ENCODE measurements at regions not wholly inside any gene's neighbourhood (a gene's known extent, or its start where the extent isn't known, plus 50 kb on each side); places are given as distances from the start of the nearest gene placed in this dataset.

GRCh38 chr7:136053689-136054485 is 76.7 kb upstream of the MTPN start:
- Histone ChIP-seq H3K23me2 (ENCODE audit: low read depth, low read length) (no peaks in the 10 kb centered on the region), H3K9me3 (ENCODE audit: insufficient read depth in 2 of 2, low read depth in 1 of 2, low read length in 1 of 2) (peaks cover 0 to 5% of the 10 kb centered on the region in 2 experiments; a peak in 1 of 4 replicates), H3K4me3 (ENCODE audit: extremely low read depth in 1 of 4, insufficient read depth in 2 of 4, low read depth in 3 of 4, low read length in 4 of 4) (no peak overlapping the region), H2BK12ac (ENCODE audit: low read depth, low read length) (no peak overlapping the region), H3K27ac (ENCODE audit: low read depth, low read length) (no peak overlapping the region), H2BK5ac (ENCODE audit: low read depth, low read length) (no peak overlapping the region), H3K4me2 (ENCODE audit: insufficient read depth in 1 of 2, low read depth in 2 of 2, low read length in 2 of 2) (no peak overlapping the region), H4K8ac (ENCODE audit: extremely low read depth, insufficient read depth, low read length) (no peak overlapping the region), H3K9ac (replicated peaks in 1 of 4; ENCODE audit: extremely low read depth in 1 of 4, low read depth in 3 of 4, low read length in 3 of 4) (no peak overlapping the region), H2AFZ (ENCODE audit: low read length) (no peak overlapping the region), H3K79me2 (ENCODE audit: control insufficient read depth in 1 of 2, insufficient read depth in 2 of 2, low read length in 2 of 2) (no peaks in the 10 kb centered on the region), H3K4ac (replicated peaks; ENCODE audit: insufficient read length, low read depth, low read length) (no peak overlapping the region), H4K5ac (ENCODE audit: insufficient read length, low read depth, low read length) (no peak overlapping the region), H2BK20ac (ENCODE audit: low read length) (no peak overlapping the region), H4K20me1 (replicated peaks in 1 of 2; ENCODE audit: control insufficient read depth in 1 of 2, insufficient read depth in 2 of 2, low read length in 2 of 2) (no peaks in the 10 kb centered on the region), H3K27me3 (replicated peaks in 1 of 4; ENCODE audit: control insufficient read depth in 3 of 4, extremely low read depth in 1 of 4, insufficient read depth in 3 of 4, low read length in 3 of 4) (no peaks in the 10 kb centered on the region), H2AK5ac (ENCODE audit: low read depth, low read length) (no peak overlapping the region), H3K79me1 (ENCODE audit: low read depth, low read length) (no peaks in the 10 kb centered on the region), H3K56ac (replicated peaks; ENCODE audit: insufficient read length, low read depth, low read length) (no peak overlapping the region), H3K18ac (ENCODE audit: extremely low read depth, low read length) (no peak overlapping the region), H4K91ac (replicated peaks; ENCODE audit: insufficient read length, low read length) (no peak overlapping the region), H2BK15ac (ENCODE audit: low read length) (no peak overlapping the region), H3K4me1 (replicated peaks in 1 of 4; ENCODE audit: control insufficient read depth in 3 of 4, insufficient read depth in 4 of 4, low read length in 3 of 4) (no peaks in the 10 kb centered on the region), H2BK120ac (replicated peaks; ENCODE audit: low read depth, low read length) (no peak overlapping the region), H3K23ac (ENCODE audit: insufficient read length) (no peak overlapping the region), H3K14ac (ENCODE audit: insufficient read length) (no peak overlapping the region), H3K36me3 (ENCODE audit: control insufficient read depth in 2 of 4, insufficient read depth in 4 of 4, low read length in 3 of 4) (no peaks in the 10 kb centered on the region)
- 93% methylated on average over 6 of the region's 6 CpGs; no CpG with 5 or more reads in 1 of the 2 experiments for WGBS, 2 experiments (ENCODE audit: extremely low coverage in 1 of 2, insufficient coverage in 1 of 2, insufficient read length in 1 of 2, insufficient replicate concordance in 2 of 2, low coverage in 1 of 2, low lambda C conversion rate in 2 of 2, missing lambda C conversion rate in 1 of 2)
- POLR2A ChIA-PET (ENCODE audit: partially characterized antibody), result no interaction called here
- CTCF ChIA-PET (ENCODE audit: partially characterized antibody), result interaction anchor here (1.7 kb wide), 1 partner anchor 61 kb away, joined by 4 read pairs; no protein-coding TSS in a partner anchor
- no peak for FAIRE-seq
- TF ChIP-seq NRF1 (IDR thresholded peaks at IDR 0.05; ENCODE audit: low read depth, low read length) (no peak), CHD1 (IDR thresholded peaks at IDR 0.05; ENCODE audit: low read depth, low read length) (no peak), E2F6 (IDR thresholded peaks at IDR 0.05) (no peak), EGR1 (IDR thresholded peaks at IDR 0.05; ENCODE audit: borderline replicate concordance, low read depth, low read length) (no peak), EP300 (IDR thresholded peaks at IDR 0.05; ENCODE audit: borderline replicate concordance in 1 of 2, low read depth in 2 of 2, low read length in 2 of 2) (no peak), KDM5A (IDR thresholded peaks at IDR 0.05; ENCODE audit: low read length) (no peak), CEBPB (IDR thresholded peaks at IDR 0.05; ENCODE audit: low read depth, low read length) (no peak), RXRA (IDR thresholded peaks at IDR 0.05; ENCODE audit: insufficient read depth, low read depth, low read length) (no peak), BRCA1 (IDR thresholded peaks at IDR 0.05; ENCODE audit: low read depth, low read length) (no peak), TCF12 (IDR thresholded peaks at IDR 0.05; ENCODE audit: low read depth, low read length) (no peak)
- TF ChIP-seq, protein P1, sequence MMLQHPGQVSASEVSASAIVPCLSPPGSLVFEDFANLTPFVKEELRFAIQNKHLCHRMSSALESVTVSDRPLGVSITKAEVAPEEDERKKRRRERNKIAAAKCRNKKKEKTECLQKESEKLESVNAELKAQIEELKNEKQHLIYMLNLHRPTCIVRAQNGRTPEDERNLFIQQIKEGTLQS (IDR thresholded peaks at IDR 0.05; ENCODE audit: insufficient read depth, low read depth, low read length), result no peak
- no peak for DNase-seq (ENCODE audit: low read depth in 1 of 2, low spot score in 2 of 2)
